GM12878 (cell line): ENCODE measurements at regions not wholly inside any gene's neighbourhood (a gene's known extent, or its start where the extent isn't known, plus 50 kb on each side); places are given as distances from the start of the nearest gene placed in this dataset.

Source experiments
- ATAC-seq: fragments of 200-7000 bp; cut with Tn5 transposase; 3 replicates; pipeline ENCODE4 v1.9.1; 2020; ENCODE audit warnings: mild to moderate bottlenecking, moderate library complexity
- BruUV-seq: library from RNA; stranded (reverse); fragments of 400-500 nt; replicated peaks from 2 replicates; lab custom pipeline; 2021; lab: Mats Ljungman, UMichigan
- CTCF ChIA-PET: fragments of 300-600 bp; sonication (Branson Sonifier 250); formaldehyde crosslinking; extraction: SDS; loops from one replicate; lab custom pipeline; 2021; ENCODE audit warnings: inconsistent platforms; lab: Yijun Ruan, JAX
- POLR2A ChIA-PET: fragments of 350-600 bp; formaldehyde crosslinking; extraction: SDS; loops from one replicate; lab custom pipeline; 2021; ENCODE audit warnings: inconsistent platforms; lab: Charles Lee
- RAD21 ChIA-PET: fragments of 300-600 bp; sonication (Branson Sonifier 250); formaldehyde crosslinking; loops from one replicate; lab custom pipeline; 2023; ENCODE audit warnings: antibody characterized with exemption; ENCODE audit not compliant: unreplicated experiment; lab: Charles Lee
- SMC1A ChIA-PET: fragments of 300-600 bp; sonication (Branson Sonifier 250); formaldehyde crosslinking; loops from one replicate; lab custom pipeline; 2023; ENCODE audit not compliant: unreplicated experiment, uncharacterized antibody; lab: Charles Lee
- DNase-seq: peaks from one replicate; pipeline ENCODE4 v3.0.0-alpha.2; 2011; ENCODE audit warnings: low read depth, low spot score
- FAIRE-seq: peaks from 3 replicates; lab custom pipeline; 2011; peaks lifted over from hg19 to GRCh38; lab: Jason Lieb, UNC
- H2AFZ ChIP-seq: 2 replicates; pipeline ENCODE4 v1.6.0; 2011; ENCODE audit warnings: low read depth, low read length, control low read depth; ENCODE audit not compliant: control insufficient read depth
- H3K27ac ChIP-seq: 2 replicates; pipeline ENCODE4 v1.5.1; 2011; ENCODE audit warnings: control low read depth; ENCODE audit not compliant: control insufficient read depth, insufficient read depth
- H3K27me3 ChIP-seq, 2 experiments: replicated peaks in 1 of 2; 2 replicates each; pipeline versions ENCODE4 v1.6.0 to v1.6.1; 2011; ENCODE audit warnings: low read length in 1 of 2; ENCODE audit not compliant: control insufficient read depth in 2 of 2, insufficient read depth in 2 of 2
- H3K36me3 ChIP-seq, 2 experiments: 2 replicates each; pipeline ENCODE4 v1.5.1; 2011; ENCODE audit warnings: low read length in 1 of 2; ENCODE audit not compliant: control insufficient read depth in 2 of 2, insufficient read depth in 2 of 2
- H3K4me1 ChIP-seq: 2 replicates; pipeline ENCODE4 v1.6.1; 2011; ENCODE audit warnings: mild to moderate bottlenecking, low read length, moderate library complexity, mixed read lengths; ENCODE audit not compliant: control insufficient read depth, insufficient read depth
- H3K4me2 ChIP-seq: 2 replicates; pipeline ENCODE4 v1.6.0; 2011; ENCODE audit warnings: control low read depth; ENCODE audit not compliant: control insufficient read depth, insufficient read depth
- H3K4me3 ChIP-seq: fragments of 200-600 bp; sonication (generic); 2 replicates; pipeline ENCODE4 v1.5.1; 2016
- H3K79me2 ChIP-seq: 2 replicates; pipeline ENCODE4 v1.6.0; 2011; ENCODE audit warnings: low read length; ENCODE audit not compliant: control insufficient read depth, insufficient read depth
- H3K9ac ChIP-seq: 2 replicates; pipeline ENCODE4 v1.8.0; 2011; ENCODE audit warnings: low read length, control low read depth, mixed read lengths; ENCODE audit not compliant: control insufficient read depth, insufficient read depth
- H3K9me3 ChIP-seq: replicated peaks from 3 replicates; pipeline ENCODE4 v1.5.1; 2011; ENCODE audit warnings: mild to moderate bottlenecking, low read length; ENCODE audit not compliant: control insufficient read depth, insufficient read depth
- H4K20me1 ChIP-seq: 2 replicates; pipeline ENCODE4 v1.6.0; 2011; ENCODE audit not compliant: control insufficient read depth, insufficient read depth
- CHD2 ChIP-seq: IDR thresholded peaks from 2 replicates; pipeline ENCODE4 v1.6.1; 2011; ENCODE audit warnings: low read depth, low read length, improper control_type of control experiment, borderline replicate concordance
- EZH2 ChIP-seq: IDR thresholded peaks from 2 replicates; pipeline ENCODE4 v1.6.1; 2012; ENCODE audit warnings: low read depth, mild to moderate bottlenecking, control low read depth, inconsistent platforms, low read length, borderline replicate concordance; ENCODE audit not compliant: control insufficient read depth
- MYB ChIP-seq: fragments of 150-350 bp; IDR thresholded peaks from 2 replicates; pipeline ENCODE4 v1.6.1; 2014; ENCODE audit warnings: mild to moderate bottlenecking, low read depth, low read length, borderline replicate concordance
- MYC ChIP-seq: IDR thresholded peaks from 2 replicates; pipeline ENCODE4 v1.6.1; 2011; ENCODE audit warnings: mild to moderate bottlenecking, low read length, moderate library complexity, inconsistent platforms; ENCODE audit not compliant: insufficient read depth, insufficient replicate concordance, insufficient read length, severe bottlenecking
- NFYB ChIP-seq: IDR thresholded peaks from 2 replicates; pipeline ENCODE4 v1.6.1; 2011; ENCODE audit warnings: low read depth, mild to moderate bottlenecking, low read length, improper control_type of control experiment, moderate library complexity; ENCODE audit not compliant: insufficient read depth
- NR2F1 ChIP-seq: fragments of 450-650 bp; conservative IDR thresholded peaks from 2 replicates; pipeline ENCODE4 v1.6.1; 2017; ENCODE audit warnings: mild to moderate bottlenecking
- RAD21 ChIP-seq: IDR thresholded peaks from 2 replicates; pipeline ENCODE4 v1.6.1; 2011; ENCODE audit warnings: mild to moderate bottlenecking, low read depth, low read length, moderate library complexity; ENCODE audit not compliant: insufficient read depth
- RUNX3 ChIP-seq: IDR thresholded peaks from 2 replicates; pipeline ENCODE4 v1.6.1; 2012; ENCODE audit warnings: low read length, inconsistent platforms
- ZNF217 ChIP-seq: fragments of 450-650 bp; IDR thresholded peaks from 2 replicates; pipeline ENCODE4 v1.6.1; 2017; ENCODE audit warnings: antibody characterized with exemption, mild to moderate bottlenecking
- ZSCAN29 ChIP-seq: fragments of 450-650 bp; IDR thresholded peaks from 2 replicates; pipeline ENCODE4 v1.6.1; 2017; ENCODE audit warnings: mild to moderate bottlenecking, moderate library complexity
- WGBS: methylation state at CpG from one replicate; pipeline ENCODE4 v1.1.6; 2016; ENCODE audit warnings: low lambda C conversion rate; ENCODE audit not compliant: insufficient replicate concordance, insufficient coverage; ENCODE audit errors: missing lambda C conversion rate; 5-methylcytosine and 5-hydroxymethylcytosine counted together
- in situ Hi-C: fragments of 300-500 bp; cut with MboI; formaldehyde crosslinking; loops from 9 replicates; pipeline ENCODE4 v1.14.3; 2018; ENCODE audit warnings: mixed read lengths
- intact Hi-C: fragments of 100-400 bp; cut with micrococcal nuclease; formaldehyde crosslinking; loops from one replicate; pipeline ENCODE4 v1.14.2; 2022; ENCODE audit not compliant: unreplicated experiment
- TF ChIP-seq, protein P1 (sequence below): IDR thresholded peaks from 2 replicates; pipeline ENCODE4 v1.6.1; 2012; ENCODE audit warnings: improper control_type of control experiment, low read depth, low read length; ENCODE audit not compliant: insufficient replicate concordance
- TF ChIP-seq, protein P2 (sequence below): fragments of 450-650 bp; IDR thresholded peaks from 2 replicates; pipeline ENCODE4 v1.6.1; 2016; ENCODE audit warnings: mild to moderate bottlenecking
- TF ChIP-seq, protein P3 (sequence below): fragments of 450-650 bp; IDR thresholded peaks from 2 replicates; pipeline ENCODE4 v1.6.1; 2018; ENCODE audit warnings: borderline replicate concordance, mild to moderate bottlenecking; ENCODE audit not compliant: partially characterized antibody
- TF ChIP-seq, protein P4 (sequence below): IDR thresholded peaks from 2 replicates; pipeline ENCODE4 v1.6.1; 2012; ENCODE audit warnings: low read depth, low read length, improper control_type of control experiment

DNA sequence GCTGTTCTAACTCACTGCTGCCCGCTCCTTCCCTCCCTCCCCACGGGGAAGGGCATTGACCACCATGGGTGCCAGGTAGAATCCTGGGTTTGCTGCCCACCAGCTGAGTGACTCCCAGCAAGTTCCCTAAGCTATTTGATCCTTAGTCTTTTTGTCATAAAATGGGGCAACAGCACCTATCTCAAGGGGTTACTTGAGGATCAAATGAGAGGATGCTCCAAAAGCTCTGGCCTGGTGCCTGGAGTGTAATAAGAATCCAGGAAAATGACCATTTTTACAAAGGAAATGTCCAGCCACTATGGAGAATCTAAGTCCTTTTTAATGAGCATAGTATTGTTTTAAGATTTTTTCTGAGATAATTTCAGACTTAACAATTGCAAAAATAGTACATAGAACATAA, 61.4 kb upstream of the CMKLR1 start:
- no peak for FAIRE-seq
- TF ChIP-seq, protein P1, sequence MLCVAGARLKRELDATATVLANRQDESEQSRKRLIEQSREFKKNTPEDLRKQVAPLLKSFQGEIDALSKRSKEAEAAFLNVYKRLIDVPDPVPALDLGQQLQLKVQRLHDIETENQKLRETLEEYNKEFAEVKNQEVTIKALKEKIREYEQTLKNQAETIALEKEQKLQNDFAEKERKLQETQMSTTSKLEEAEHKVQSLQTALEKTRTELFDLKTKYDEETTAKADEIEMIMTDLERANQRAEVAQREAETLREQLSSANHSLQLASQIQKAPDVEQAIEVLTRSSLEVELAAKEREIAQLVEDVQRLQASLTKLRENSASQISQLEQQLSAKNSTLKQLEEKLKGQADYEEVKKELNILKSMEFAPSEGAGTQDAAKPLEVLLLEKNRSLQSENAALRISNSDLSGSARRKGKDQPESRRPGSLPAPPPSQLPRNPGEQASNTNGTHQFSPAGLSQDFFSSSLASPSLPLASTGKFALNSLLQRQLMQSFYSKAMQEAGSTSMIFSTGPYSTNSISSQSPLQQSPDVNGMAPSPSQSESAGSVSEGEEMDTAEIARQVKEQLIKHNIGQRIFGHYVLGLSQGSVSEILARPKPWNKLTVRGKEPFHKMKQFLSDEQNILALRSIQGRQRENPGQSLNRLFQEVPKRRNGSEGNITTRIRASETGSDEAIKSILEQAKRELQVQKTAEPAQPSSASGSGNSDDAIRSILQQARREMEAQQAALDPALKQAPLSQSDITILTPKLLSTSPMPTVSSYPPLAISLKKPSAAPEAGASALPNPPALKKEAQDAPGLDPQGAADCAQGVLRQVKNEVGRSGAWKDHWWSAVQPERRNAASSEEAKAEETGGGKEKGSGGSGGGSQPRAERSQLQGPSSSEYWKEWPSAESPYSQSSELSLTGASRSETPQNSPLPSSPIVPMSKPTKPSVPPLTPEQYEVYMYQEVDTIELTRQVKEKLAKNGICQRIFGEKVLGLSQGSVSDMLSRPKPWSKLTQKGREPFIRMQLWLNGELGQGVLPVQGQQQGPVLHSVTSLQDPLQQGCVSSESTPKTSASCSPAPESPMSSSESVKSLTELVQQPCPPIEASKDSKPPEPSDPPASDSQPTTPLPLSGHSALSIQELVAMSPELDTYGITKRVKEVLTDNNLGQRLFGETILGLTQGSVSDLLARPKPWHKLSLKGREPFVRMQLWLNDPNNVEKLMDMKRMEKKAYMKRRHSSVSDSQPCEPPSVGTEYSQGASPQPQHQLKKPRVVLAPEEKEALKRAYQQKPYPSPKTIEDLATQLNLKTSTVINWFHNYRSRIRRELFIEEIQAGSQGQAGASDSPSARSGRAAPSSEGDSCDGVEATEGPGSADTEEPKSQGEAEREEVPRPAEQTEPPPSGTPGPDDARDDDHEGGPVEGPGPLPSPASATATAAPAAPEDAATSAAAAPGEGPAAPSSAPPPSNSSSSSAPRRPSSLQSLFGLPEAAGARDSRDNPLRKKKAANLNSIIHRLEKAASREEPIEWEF = no peak
- TF ChIP-seq, protein P2, sequence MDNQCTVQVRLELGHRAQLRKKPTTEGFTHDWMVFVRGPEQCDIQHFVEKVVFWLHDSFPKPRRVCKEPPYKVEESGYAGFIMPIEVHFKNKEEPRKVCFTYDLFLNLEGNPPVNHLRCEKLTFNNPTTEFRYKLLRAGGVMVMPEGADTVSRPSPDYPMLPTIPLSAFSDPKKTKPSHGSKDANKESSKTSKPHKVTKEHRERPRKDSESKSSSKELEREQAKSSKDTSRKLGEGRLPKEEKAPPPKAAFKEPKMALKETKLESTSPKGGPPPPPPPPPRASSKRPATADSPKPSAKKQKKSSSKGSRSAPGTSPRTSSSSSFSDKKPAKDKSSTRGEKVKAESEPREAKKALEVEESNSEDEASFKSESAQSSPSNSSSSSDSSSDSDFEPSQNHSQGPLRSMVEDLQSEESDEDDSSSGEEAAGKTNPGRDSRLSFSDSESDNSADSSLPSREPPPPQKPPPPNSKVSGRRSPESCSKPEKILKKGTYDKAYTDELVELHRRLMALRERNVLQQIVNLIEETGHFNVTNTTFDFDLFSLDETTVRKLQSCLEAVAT = no peak
- TF ChIP-seq ZSCAN29 (no peak), CHD2 (no peak), EZH2 (no peak), MYC (no peak), NR2F1 (no peak), NFYB (no peak), RUNX3 (no peak), MYB (no peak), RAD21 (no peak), ZNF217 (no peak)
- TF ChIP-seq, protein P3, sequence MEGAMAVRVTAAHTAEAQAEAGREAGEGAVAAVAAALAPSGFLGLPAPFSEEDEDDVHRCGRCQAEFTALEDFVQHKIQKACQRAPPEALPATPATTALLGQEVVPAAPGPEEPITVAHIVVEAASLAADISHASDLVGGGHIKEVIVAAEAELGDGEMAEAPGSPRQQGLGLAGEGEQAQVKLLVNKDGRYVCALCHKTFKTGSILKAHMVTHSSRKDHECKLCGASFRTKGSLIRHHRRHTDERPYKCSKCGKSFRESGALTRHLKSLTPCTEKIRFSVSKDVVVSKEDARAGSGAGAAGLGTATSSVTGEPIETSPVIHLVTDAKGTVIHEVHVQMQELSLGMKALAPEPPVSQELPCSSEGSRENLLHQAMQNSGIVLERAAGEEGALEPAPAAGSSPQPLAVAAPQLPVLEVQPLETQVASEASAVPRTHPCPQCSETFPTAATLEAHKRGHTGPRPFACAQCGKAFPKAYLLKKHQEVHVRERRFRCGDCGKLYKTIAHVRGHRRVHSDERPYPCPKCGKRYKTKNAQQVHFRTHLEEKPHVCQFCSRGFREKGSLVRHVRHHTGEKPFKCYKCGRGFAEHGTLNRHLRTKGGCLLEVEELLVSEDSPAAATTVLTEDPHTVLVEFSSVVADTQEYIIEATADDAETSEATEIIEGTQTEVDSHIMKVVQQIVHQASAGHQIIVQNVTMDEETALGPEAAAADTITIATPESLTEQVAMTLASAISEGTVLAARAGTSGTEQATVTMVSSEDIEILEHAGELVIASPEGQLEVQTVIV = no peak
- TF ChIP-seq, protein P4, sequence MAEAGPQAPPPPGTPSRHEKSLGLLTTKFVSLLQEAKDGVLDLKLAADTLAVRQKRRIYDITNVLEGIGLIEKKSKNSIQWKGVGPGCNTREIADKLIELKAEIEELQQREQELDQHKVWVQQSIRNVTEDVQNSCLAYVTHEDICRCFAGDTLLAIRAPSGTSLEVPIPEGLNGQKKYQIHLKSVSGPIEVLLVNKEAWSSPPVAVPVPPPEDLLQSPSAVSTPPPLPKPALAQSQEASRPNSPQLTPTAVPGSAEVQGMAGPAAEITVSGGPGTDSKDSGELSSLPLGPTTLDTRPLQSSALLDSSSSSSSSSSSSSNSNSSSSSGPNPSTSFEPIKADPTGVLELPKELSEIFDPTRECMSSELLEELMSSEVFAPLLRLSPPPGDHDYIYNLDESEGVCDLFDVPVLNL = no peak

More for the DNA sequence above, 61.4 kb upstream of the CMKLR1 start:
- Histone ChIP-seq H3K79me2 (no peaks in the 10 kb centered on the region), H2AFZ (no peak overlapping the region), H3K27me3 (peaks cover 0 to 3% of the 10 kb centered on the region in 2 experiments; a peak in 3 of 4 replicates), H3K4me2 (no peak overlapping the region), H4K20me1 (no peaks in the 10 kb centered on the region), H3K4me1 (no peaks in the 10 kb centered on the region), H3K4me3 (no peak overlapping the region), H3K9me3 (no peaks in the 10 kb centered on the region; the same call in 2 of the 3 replicates), H3K27ac (no peak overlapping the region), H3K9ac (no peak overlapping the region), H3K36me3 (no peaks in the 10 kb centered on the region)
- RAD21 ChIA-PET = no interaction called here
- intact Hi-C loops (no loop called here), in situ Hi-C loops (loop anchor here (25.0 kb wide), 1 partner anchor 1263 kb away; no protein-coding TSS in a partner anchor)
- WGBS = 91% methylated on average over 2 of the region's 2 CpGs
- no TSS peak for BruUV-seq
- CTCF ChIA-PET = interaction anchor here (1.4 kb wide), 1 partner anchor 10 kb away, joined by 3 read pairs; no protein-coding TSS in a partner anchor
- POLR2A ChIA-PET = no interaction called here
- DNase-seq (no peak), ATAC-seq (no peak)
- SMC1A ChIA-PET = no interaction called here
